PC-3 (cell line): ENCODE measurements at regions not wholly inside any gene's neighbourhood (a gene's known extent, or its start where the extent isn't known, plus 50 kb on each side); places are given as distances from the start of the nearest gene placed in this dataset.
"Not testable (repeated sequence)": the region's sequence is repeated elsewhere in the genome, so short reads cannot be mapped to it uniquely, and the experiment has no call there.

Source experiments
- ATAC-seq: fragments of 200-7000 bp; cut with Tn5 transposase; 2 replicates; pipeline ENCODE4 v1.9.1; 2020; ENCODE audit warnings: mild to moderate bottlenecking, moderate library complexity
- BruUV-seq: library from RNA; stranded (reverse); fragments of 400-500 nt; replicated peaks from 2 replicates; lab custom pipeline; 2021; lab: Mats Ljungman, UMichigan
- CTCF ChIA-PET: fragments of 300-600 bp; sonication (Branson Sonifier 250); formaldehyde crosslinking; loops from one replicate; lab custom pipeline; 2022; ENCODE audit warnings: antibody characterized with exemption; lab: Charles Lee
- POLR2A ChIA-PET: fragments of 300-600 bp; sonication (Branson Sonifier 250); formaldehyde crosslinking; loops from one replicate; lab custom pipeline; 2022; ENCODE audit warnings: antibody characterized with exemption; ENCODE audit not compliant: unreplicated experiment; lab: Charles Lee
- DNase-seq: peaks from one replicate; pipeline ENCODE4 v3.0.0-alpha.2; 2015
- H2AFZ ChIP-seq: fragments of 300-600 bp; sonication (generic); 2 replicates; pipeline ENCODE4 v1.6.0; 2016; ENCODE audit warnings: antibody characterized with exemption, low read length
- H3F3A ChIP-seq: fragments of 300-600 bp; sonication (generic); one replicate; pipeline ENCODE4 v1.6.0; 2017; ENCODE audit warnings: antibody characterized with exemption, low read length, control low read depth, mild to moderate bottlenecking; ENCODE audit not compliant: unreplicated experiment
- H3K27ac ChIP-seq: fragments of 300-600 bp; sonication (generic); 2 replicates; pipeline ENCODE4 v1.5.1; 2016; ENCODE audit warnings: mild to moderate bottlenecking, low read length
- H3K27me3 ChIP-seq: fragments of 300-600 bp; sonication (generic); 2 replicates; pipeline ENCODE4 v1.6.1; 2016; ENCODE audit warnings: low read length, mixed read lengths
- H3K36me3 ChIP-seq: fragments of 300-600 bp; sonication (generic); 2 replicates; pipeline ENCODE4 v1.6.1; 2016; ENCODE audit warnings: low read depth, mixed run types, low read length, mixed read lengths
- H3K4me1 ChIP-seq: fragments of 300-600 bp; sonication (generic); 2 replicates; pipeline ENCODE4 v1.5.1; 2016; ENCODE audit warnings: low read length; ENCODE audit not compliant: insufficient read depth
- H3K4me2 ChIP-seq: fragments of 300-600 bp; sonication (generic); 2 replicates; pipeline ENCODE4 v1.6.0; 2016; ENCODE audit warnings: low read length
- H3K4me3 ChIP-seq: fragments of 300-600 bp; sonication (generic); 2 replicates; pipeline ENCODE4 v1.5.1; 2016; ENCODE audit warnings: mild to moderate bottlenecking, low read length, mixed read lengths
- H3K79me2 ChIP-seq: fragments of 300-600 bp; sonication (generic); 2 replicates; pipeline ENCODE4 v1.6.1; 2017; ENCODE audit warnings: low read length, mixed read lengths
- H3K9ac ChIP-seq: fragments of 300-600 bp; sonication (generic); 2 replicates; pipeline ENCODE4 v1.6.0; 2016; ENCODE audit warnings: mild to moderate bottlenecking, low read length
- H3K9me2 ChIP-seq: fragments of 300-600 bp; sonication (generic); replicated peaks from 2 replicates; pipeline ENCODE4 v1.6.1; 2016; ENCODE audit warnings: mixed run types, low read length, mixed read lengths
- H3K9me3 ChIP-seq: fragments of 300-600 bp; sonication (generic); 2 replicates; pipeline ENCODE4 v1.6.1; 2016; ENCODE audit warnings: low read length, mixed read lengths
- H4K20me1 ChIP-seq: fragments of 300-600 bp; sonication (generic); 2 replicates; pipeline ENCODE4 v1.6.1; 2016; ENCODE audit warnings: low read length, mixed read lengths
- EZH2 ChIP-seq: fragments of 300-600 bp; sonication (generic); IDR thresholded peaks from one replicate; pipeline ENCODE4 v1.6.1; 2017; ENCODE audit warnings: antibody characterized with exemption, mild to moderate bottlenecking, low read length; ENCODE audit not compliant: unreplicated experiment
- EZH2phosphoT487 ChIP-seq: fragments of 300-600 bp; sonication (generic); IDR thresholded peaks from 2 replicates; pipeline ENCODE4 v1.6.1; 2018; ENCODE audit warnings: mild to moderate bottlenecking, antibody characterized with exemption, low read length, borderline replicate concordance
- intact Hi-C: fragments of 100-400 bp; cut with micrococcal nuclease; formaldehyde crosslinking; loops from 2 replicates; pipeline ENCODE4 v1.9.0; 2023
- TF ChIP-seq, protein P1 (sequence below): fragments of 300-600 bp; sonication (generic); conservative IDR thresholded peaks from 2 replicates; pipeline ENCODE4 v1.5.1; 2017; ENCODE audit warnings: antibody characterized with exemption, low read depth, mild to moderate bottlenecking, low read length

GRCh38 chr1:86633306-86633838 is 71.0 kb upstream of the SH3GLB1 start:
- DNase-seq, H4K20me1 ChIP-seq, BruUV-seq, H3K4me3 ChIP-seq, H3K9me3 ChIP-seq, H3K4me1 ChIP-seq, H3K9me2 ChIP-seq, H3F3A ChIP-seq, H3K27ac ChIP-seq, H3K9ac ChIP-seq, H3K4me2 ChIP-seq, POLR2A ChIA-PET, H3K36me3 ChIP-seq, H2AFZ ChIP-seq, ATAC-seq, CTCF ChIA-PET, H3K79me2 ChIP-seq, intact Hi-C loops: not testable (repeated sequence)
- peaks cover 11% of the 10 kb centered on the region; the same call in 1 of the 2 replicates for H3K27me3 ChIP-seq

DNA sequence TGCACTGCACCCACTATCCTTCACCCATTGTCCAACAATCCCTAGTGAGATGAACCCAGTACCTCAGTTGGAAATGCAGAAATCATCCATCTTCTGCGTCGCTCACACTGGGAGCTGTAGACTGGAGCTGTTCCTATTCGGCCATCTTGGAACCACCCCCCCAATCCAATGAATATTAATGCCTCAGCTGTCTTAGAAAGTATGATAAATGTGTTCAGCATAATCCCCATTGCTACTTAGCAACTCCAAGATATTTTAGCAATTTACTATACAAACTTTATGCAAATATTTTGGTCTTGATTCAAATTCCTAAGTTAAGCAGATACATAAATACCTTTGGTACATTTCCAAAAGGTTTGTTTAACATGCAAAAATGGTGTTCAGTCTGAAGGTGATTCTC is 70.5 kb upstream of the SH3GLB1 start:
- Histone ChIP-seq H3K27ac (no peak overlapping the region), H3K27me3 (peaks cover 17% of the 10 kb centered on the region), H3K9ac (no peak overlapping the region), H3K4me2 (no peak overlapping the region), H3K36me3 (no peaks in the 10 kb centered on the region), H3K9me3 (no peaks in the 10 kb centered on the region), H2AFZ (no peak overlapping the region), H3K9me2 (no peaks in the 10 kb centered on the region), H3K79me2 (no peaks in the 10 kb centered on the region), H3F3A (no peaks in the 10 kb centered on the region), H3K4me1 (no peaks in the 10 kb centered on the region), H3K4me3 (no peak overlapping the region), H4K20me1 (no peaks in the 10 kb centered on the region)
- POLR2A ChIA-PET, result no interaction called here
- TF ChIP-seq EZH2 (no peak), EZH2phosphoT487 (no peak)
- TF ChIP-seq, protein P1, sequence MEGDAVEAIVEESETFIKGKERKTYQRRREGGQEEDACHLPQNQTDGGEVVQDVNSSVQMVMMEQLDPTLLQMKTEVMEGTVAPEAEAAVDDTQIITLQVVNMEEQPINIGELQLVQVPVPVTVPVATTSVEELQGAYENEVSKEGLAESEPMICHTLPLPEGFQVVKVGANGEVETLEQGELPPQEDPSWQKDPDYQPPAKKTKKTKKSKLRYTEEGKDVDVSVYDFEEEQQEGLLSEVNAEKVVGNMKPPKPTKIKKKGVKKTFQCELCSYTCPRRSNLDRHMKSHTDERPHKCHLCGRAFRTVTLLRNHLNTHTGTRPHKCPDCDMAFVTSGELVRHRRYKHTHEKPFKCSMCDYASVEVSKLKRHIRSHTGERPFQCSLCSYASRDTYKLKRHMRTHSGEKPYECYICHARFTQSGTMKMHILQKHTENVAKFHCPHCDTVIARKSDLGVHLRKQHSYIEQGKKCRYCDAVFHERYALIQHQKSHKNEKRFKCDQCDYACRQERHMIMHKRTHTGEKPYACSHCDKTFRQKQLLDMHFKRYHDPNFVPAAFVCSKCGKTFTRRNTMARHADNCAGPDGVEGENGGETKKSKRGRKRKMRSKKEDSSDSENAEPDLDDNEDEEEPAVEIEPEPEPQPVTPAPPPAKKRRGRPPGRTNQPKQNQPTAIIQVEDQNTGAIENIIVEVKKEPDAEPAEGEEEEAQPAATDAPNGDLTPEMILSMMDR, result no peak
- CTCF ChIA-PET, result no interaction called here
- BruUV-seq, result no TSS peak
- ATAC-seq (no peak), DNase-seq (no peak)
- intact Hi-C loops, result no loop called here

DNA sequence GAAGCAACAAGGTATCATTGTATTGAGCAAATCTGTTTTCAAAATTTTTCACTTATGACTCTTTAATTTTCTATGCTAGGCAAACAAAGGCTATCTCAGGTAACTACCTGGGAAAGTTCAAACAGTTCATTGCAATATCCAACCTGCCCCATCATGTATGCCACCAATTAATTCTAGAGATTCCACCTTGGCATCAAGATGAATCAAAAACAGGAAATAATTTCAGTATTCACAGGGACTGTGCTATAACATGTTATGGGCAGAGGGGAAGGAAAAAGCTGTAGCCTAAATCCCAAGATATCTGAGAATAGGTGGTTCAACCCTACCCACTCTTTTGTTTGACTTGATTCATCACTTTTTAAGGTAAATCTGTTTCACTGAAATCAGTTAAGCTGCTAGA is 67.5 kb upstream of the SH3GLB1 start:
- ATAC-seq (no peak), DNase-seq (no peak)
- H3K79me2 ChIP-seq, result no peaks in the 10 kb centered on the region
- H3K4me3 ChIP-seq, result no peak overlapping the region
- no peaks in the 10 kb centered on the region for H3K4me1 ChIP-seq
- H3K9me2 ChIP-seq, result no peaks in the 10 kb centered on the region
- POLR2A ChIA-PET, result no interaction called here
- no peak overlapping the region for H3K27ac ChIP-seq
- H3K9me3 ChIP-seq, result no peaks in the 10 kb centered on the region
- CTCF ChIA-PET, result no interaction called here
- no peaks in the 10 kb centered on the region for H3K36me3 ChIP-seq
- no peaks in the 10 kb centered on the region for H3F3A ChIP-seq
- no peak overlapping the region for H3K4me2 ChIP-seq
- no peak overlapping the region for H2AFZ ChIP-seq
- H3K9ac ChIP-seq, result no peak overlapping the region
- intact Hi-C loops, result no loop called here
- no TSS peak for BruUV-seq
- no peaks in the 10 kb centered on the region for H4K20me1 ChIP-seq
- no peak for TF ChIP-seq EZH2phosphoT487
- TF ChIP-seq EZH2, result no peak
- TF ChIP-seq, protein P1, result no peak
- H3K27me3 ChIP-seq, result peaks cover 20% of the 10 kb centered on the region
